Right lobe of liver (tissue), 4 donors: ENCODE measurements at regions not wholly inside any gene's neighbourhood (a gene's known extent, or its start where the extent isn't known, plus 50 kb on each side); places are given as distances from the start of the nearest gene placed in this dataset.

Source experiments
- CTCF ChIP-seq, 4 donors: fragments of 200-600 bp in 3 of 4; fragments of 450-650 bp in 1 of 4; IDR thresholded peaks; one replicate each; pipeline versions ENCODE4 v1.5.1 to v1.8.0; 2016 to 2022; ENCODE audit warnings: antibody characterized with exemption in 4 of 4, mild to moderate bottlenecking in 2 of 4
- POLR2A ChIP-seq: fragments of 450-650 bp; IDR thresholded peaks from one replicate; pipeline ENCODE4 v1.6.1; 2017; ENCODE audit warnings: antibody characterized with exemption, mild to moderate bottlenecking
- donor health status: DM: no; HTN: no; CAD: no.
- donor health status: DM: no; HTN: no; CAD: no.
- donor health status: DM: no; HTN: yes; CAD: no.

GRCh38 chr2:166651991-166652390 is 157.9 kb upstream of the SCN7A start:
- TF ChIP-seq CTCF (IDR thresholded peaks at IDR 0.05): no peak
- no peak for TF ChIP-seq POLR2A
